Vagina (tissue), 2 donors: ENCODE measurements at regions not wholly inside any gene's neighbourhood (a gene's known extent, or its start where the extent isn't known, plus 50 kb on each side); places are given as distances from the start of the nearest gene placed in this dataset.

Experiments
- POLR2A ChIP-seq, 2 donors: fragments of 450-650 bp; IDR thresholded peaks; one replicate each; pipeline ENCODE4 v1.6.1; 2017; ENCODE audit warnings: antibody characterized with exemption in 2 of 2, mild to moderate bottlenecking in 2 of 2, moderate library complexity in 2 of 2
- TF ChIP-seq, protein P1 (sequence below), 3 experiments: fragments of 450-650 bp in 2 of 3; fragments of 200-600 bp in 1 of 3; sonication (generic) in 1 of 3; IDR thresholded peaks; one replicate each; pipeline ENCODE4 v1.5.1; 2017 to 2019; ENCODE audit warnings: antibody characterized with exemption in 3 of 3, mild to moderate bottlenecking in 2 of 3, moderate library complexity in 2 of 3

GRCh38 chr2:129180124-129180716 lies 799.2 kb upstream of the RAB6C start:
- TF ChIP-seq, protein P1, sequence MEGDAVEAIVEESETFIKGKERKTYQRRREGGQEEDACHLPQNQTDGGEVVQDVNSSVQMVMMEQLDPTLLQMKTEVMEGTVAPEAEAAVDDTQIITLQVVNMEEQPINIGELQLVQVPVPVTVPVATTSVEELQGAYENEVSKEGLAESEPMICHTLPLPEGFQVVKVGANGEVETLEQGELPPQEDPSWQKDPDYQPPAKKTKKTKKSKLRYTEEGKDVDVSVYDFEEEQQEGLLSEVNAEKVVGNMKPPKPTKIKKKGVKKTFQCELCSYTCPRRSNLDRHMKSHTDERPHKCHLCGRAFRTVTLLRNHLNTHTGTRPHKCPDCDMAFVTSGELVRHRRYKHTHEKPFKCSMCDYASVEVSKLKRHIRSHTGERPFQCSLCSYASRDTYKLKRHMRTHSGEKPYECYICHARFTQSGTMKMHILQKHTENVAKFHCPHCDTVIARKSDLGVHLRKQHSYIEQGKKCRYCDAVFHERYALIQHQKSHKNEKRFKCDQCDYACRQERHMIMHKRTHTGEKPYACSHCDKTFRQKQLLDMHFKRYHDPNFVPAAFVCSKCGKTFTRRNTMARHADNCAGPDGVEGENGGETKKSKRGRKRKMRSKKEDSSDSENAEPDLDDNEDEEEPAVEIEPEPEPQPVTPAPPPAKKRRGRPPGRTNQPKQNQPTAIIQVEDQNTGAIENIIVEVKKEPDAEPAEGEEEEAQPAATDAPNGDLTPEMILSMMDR (IDR thresholded peaks at IDR 0.05): no peak
- no peak for TF ChIP-seq POLR2A (IDR thresholded peaks at IDR 0.05)
